Uterus (tissue), 2 donors: ENCODE measurements at regions not wholly inside any gene's neighbourhood (a gene's known extent, or its start where the extent isn't known, plus 50 kb on each side); places are given as distances from the start of the nearest gene placed in this dataset.

ENCODE experiments used
- CTCF ChIP-seq, 4 experiments: fragments of 200-600 bp in 2 of 4; fragments of 450-650 bp in 2 of 4; sonication (generic) in 2 of 4; IDR thresholded peaks; one replicate each; pipeline ENCODE4 v1.5.1; 2016 to 2019; ENCODE audit warnings: antibody characterized with exemption in 4 of 4, mild to moderate bottlenecking in 2 of 4, moderate library complexity in 1 of 4
- POLR2A ChIP-seq, 2 donors: fragments of 450-650 bp; IDR thresholded peaks; one replicate each; pipeline ENCODE4 v1.6.1; 2016; ENCODE audit warnings: antibody characterized with exemption in 2 of 2, mild to moderate bottlenecking in 1 of 2, moderate library complexity in 1 of 2

GRCh38 chr2:5089409-5089808 is 602.8 kb upstream of the SOX11 start:
- TF ChIP-seq CTCF (IDR thresholded peaks at IDR 0.05) (no peak), POLR2A (IDR thresholded peaks at IDR 0.05) (no peak)
